Mucosa of gallbladder (tissue), 1 donor: ENCODE measurements at regions not wholly inside any gene's neighbourhood (a gene's known extent, or its start where the extent isn't known, plus 50 kb on each side); places are given as distances from the start of the nearest gene placed in this dataset.

ENCODE experiments used
- DNase-seq: peaks from one replicate; pipeline ENCODE4 v3.0.0-alpha.2; 2020; ENCODE audit warnings: low spot score
- donor health status: DM: no; HTN: no; CAD: no.

DNA sequence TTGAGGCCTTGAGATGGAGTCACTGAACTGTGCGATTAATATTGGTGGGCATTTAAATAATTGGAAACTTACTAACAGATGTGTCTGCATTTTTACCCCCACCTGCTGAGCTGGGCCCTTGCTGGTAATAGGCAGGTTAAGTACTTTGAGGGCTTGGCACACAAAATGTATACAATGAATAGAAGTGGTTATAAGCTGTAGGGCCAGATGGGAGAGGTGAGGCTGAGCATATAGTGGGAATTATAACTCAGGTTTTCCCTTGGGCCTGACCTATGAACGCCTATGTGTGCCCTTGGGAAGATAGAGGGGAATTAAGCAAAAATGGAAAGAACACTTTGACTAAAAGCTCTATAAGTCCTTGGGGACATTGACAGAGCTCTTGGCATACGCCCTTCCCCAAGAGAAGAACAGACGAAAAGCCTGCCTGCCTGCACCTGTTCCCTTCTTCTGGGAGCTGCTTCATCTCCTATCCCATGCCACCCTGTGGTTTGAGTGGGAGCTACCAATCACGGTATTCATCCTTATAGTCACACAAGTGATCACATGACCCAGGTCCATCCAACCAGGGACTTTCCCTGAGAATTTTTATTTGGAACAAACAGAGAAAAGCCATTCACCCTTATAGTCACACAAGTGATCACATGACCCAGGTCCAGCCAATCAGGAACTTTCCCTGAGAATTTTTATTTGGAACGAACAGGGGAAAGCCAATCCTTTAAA is 260.7 kb upstream of the CSF3R start:
- no peak for DNase-seq

DNA sequence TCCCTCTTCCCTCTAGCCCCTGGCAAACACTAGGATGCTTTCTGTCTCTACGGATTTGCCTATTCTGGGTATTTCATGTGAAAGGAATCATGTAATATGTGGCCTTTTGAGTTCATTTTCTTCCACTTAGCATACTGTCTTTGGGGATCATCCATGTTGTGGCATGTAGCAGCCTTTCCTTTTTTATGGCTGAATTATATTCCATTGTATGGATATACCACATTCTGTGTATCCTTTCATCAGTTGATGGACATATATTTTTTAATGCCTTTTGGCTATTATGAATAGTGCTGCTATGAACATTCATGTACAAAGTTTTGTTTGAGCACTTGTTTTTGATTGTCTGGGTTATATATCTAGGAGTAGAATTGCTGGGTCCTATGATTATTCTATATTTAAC is 258.4 kb upstream of the CSF3R start:
- no peak for DNase-seq

DNA sequence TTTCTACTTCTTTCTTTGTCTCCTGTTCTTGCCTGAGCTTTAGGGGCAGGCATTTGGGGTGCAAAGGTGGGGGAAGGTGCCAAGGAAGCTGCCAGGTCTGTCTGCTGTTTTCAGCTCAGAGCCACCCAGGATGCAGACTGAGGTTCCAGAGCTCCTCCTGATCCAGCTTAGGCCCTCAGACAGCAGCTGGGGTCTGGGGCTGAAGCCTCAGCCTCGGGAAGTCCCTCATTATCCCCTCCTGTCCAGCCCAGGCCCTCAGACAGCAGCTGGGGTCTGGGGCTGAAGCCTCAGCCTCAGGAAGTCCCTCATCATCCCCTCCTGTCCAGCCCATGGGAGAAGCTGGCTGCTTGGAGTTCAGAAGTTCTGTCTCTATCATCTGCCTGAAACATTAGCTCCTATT is 257.7 kb upstream of the CSF3R start:
- DNase-seq, result no peak

DNA sequence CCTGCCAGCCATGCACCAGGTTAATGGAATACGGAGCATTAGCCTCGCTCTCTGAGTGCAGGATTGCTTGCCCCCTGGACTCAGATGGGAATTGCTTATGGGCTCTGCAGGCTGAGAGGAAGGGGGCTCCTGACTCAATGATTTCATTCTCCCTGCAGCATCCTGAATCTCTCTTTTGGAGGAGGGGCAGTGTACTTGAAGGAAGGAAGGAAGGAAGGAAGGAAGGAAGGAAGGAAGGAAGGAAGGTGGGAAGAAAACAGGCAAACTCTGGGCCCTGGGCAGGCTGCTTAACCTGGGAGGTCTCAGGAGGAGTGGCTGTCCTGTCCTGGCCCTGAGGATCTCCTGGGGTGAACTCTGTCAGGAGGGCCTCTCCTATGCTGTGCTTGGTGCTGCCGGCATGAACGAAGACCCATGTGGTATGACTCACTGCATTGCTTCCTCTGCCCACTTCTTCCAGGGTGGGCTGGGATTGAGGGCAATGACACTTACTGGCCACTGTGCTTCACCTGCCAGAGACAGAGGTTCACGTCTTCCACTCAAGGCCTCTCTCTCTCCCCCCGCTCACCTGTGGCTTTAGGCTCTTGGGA is 257.1 kb upstream of the CSF3R start:
- DNase-seq, result no peak

DNA sequence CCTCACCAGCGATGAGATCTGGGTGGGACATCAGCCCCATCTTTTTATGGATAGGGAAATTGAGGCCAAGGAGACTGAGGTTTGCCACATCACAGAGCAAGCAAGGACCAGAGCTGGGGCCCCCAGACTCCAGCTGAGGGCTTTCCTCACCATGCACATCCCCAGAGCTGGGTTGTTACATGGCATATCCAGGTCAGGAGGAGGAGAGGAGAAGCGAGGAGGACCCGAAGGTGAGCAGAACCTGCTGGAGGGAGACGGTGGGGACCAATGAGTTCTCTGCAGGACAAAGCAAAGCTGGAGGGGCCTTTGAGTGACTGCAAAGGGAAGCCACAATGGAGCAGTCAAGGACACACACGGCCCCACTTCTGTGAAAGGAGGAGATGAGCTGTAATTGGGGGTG is 255.5 kb upstream of the CSF3R start:
- DNase-seq, result no peak

DNA sequence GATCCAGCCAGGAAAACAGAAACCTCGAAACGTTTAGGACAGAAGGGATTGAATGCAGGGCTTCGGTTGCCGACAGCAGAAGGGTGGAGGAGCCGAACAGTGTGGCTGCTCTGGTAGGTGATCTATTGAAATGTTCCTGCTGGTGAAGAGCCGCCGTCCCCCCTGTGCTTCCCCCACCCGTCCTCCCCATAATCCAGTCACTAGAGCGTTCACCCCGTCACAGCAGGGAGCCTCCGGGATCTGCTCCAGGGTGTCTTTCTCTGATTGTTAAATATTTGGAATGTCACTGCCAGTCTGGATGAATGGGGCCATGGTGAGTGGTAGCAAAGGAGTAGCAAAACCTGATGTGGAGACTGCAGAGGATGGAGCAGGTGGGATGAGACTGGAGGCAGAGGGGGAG is 255.1 kb upstream of the CSF3R start:
- DNase-seq, result no peak

DNA sequence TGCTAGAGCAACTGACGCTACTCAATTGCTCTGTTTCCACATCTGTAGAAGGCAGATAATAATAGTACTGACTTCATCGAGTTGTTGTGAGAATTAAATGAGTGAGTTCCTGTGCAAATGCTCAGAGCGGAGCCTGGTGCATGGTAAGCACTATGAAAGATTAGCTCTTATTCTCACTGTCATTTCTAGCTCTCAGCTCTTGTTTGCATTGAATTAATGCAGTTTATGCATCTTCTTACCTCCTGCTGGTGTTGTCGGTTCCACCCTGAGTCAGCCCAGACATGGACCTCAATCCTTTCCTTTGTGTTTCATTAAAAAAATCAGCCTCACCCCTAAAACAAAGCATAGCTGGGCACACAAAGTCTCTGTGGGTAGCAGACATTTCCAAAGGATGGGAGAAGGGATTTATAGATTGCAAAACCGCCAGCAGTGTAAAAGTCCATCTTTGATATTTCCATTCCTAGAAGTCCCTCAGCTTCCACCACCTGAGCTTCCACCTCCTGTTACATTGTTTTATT is 254.4 kb upstream of the CSF3R start:
- no peak for DNase-seq

DNA sequence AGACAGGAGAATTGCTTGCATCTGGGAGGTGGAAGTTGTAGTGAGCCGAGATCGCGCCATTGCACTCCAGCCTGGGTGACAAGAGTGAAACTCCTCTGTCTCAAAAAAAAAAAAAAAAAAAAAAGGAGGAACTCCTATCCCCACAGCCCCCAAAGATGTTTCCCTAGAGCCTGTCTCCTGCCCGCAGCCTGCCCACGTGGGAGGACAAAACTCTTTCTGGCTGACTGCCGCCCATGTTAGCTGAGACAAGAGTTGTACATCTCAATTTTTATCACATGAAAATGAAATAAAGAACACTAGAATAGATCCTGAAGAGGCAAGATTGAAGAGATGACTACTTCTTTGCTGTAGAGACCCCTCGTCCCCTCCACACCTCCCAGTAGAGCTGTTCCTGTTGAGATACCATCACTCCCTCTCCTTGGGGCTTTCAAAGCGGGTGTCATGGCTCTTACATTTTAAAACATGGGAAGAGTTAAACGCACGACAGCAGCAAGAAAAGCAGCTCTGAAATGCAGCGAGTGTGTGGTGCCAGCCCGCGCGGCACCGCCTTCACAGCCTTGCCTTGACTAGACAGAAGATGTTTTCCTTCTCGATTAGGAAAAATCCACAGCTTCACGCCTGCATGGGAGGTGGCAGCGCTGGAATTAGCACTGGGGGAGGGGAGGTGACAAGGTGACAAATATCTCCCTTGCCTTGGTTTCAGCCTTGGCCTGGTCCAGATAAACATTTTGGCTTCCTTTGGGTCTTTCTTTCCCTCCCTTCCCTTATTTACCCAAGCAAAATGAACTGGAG is 253.4 kb upstream of the CSF3R start:
- no peak for DNase-seq

DNA sequence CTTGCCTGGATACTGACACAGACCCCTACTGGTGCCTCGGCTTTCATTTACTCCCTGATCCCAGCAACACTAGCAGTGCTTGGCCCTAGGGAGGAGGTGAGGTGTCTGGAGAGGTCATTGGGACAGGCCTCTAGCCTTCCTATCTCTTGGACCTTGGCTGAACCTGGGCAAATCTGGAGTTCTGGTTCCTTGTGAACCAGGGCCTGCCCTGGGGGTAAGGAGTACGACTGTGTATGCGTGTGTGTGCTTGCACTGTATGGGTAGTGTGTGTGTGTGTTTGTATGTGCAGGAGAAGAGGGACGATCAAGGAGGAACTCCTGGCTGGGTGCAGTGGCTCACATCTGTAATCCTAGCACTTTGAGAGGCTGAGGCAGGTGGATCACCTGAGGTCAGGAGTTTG is 252.7 kb upstream of the CSF3R start:
- DNase-seq, result no peak

DNA sequence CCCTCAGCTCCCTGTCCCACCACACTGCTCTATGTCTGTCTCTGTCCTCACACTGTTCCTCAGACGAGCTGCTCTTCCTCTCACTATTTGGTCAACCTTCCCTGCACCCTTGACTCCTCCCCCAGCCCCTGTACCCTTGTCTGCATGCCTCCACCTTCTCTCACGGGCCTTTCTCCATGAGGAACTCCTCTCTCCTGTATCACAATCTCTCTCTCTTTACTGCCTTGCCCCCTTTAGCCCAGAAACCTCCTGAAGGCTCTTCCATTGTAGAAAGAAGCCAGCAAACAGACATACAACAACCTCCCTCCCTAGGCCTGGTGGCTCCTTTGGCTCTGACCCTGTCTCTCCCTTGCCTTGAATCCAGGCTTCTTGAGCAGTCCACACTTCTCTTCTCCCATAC is 251.6 kb upstream of the CSF3R start:
- no peak for DNase-seq

DNA sequence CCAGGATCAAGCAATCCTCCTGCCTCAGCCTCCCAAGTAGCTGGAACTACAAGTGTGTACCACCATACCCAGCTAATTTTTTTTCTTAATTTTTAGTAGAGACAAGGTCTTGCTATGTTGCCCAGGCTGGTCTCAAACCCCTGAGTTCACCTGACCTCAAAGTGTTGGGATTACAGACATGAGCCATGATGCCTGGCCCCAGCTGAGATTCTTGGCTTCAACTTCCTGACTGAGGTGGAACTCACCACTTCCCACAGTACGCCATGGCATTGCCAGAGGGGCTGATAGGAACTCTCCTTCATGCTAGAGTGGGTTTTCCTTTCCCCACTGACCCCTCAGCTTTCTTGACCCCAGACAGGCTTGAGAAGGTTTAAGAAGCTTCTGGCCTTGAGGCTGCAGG is 251.0 kb upstream of the CSF3R start:
- DNase-seq, result no peak

DNA sequence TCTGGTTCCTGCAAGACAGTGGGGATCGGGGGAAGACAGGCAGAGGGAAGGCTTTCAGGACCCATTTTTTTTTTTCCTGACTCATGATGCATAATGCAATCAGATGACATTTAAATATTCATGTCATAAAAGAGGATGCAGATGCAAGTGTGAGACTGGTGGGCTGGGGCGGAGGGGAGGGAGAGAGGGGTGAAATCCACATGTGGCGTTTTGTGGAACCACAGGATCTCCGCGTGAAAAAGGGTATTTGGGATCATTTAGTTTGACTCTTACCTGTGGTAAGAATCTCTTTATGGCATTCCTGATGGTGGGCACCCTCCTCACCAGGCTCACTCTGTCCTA is 249.3 kb upstream of the CSF3R start:
- no peak for DNase-seq

DNA sequence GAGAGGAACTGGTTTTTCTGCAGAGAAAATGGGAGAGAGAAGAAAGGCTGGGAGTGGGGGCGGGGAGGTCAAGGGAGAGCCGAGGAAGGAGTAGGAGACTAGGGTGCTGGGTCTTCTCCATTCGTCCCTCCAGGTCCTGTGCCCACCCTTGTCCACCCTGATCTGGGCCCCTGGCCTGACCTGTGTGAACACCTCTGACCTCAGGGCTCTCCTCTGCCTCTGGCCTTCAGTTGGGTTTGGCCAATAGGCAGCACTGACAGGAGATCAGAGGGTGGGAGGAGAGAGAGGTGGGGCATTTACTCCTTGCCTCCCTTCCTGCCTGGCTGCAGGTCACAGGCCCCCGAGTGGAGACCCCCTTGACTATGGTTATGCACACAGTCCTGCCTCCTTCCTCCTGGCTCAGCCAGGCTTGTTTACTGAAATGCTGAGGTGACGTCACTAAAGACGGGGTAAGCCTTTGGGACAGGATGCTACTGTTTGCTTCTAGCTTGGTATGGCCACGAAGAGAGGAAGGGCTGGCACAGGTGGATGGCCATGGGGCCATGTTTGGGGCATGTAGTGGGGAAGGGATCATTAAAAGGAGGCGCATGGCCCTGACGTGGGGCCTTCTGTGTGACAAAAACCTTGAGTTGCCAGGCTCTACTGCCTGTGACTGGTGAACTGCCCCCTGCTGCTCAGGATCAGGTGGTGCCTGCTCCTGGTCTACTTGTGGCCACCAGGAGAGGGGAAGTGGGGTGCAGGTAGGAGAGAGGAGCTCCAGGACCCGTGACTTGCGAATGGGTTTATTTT is 248.7 kb upstream of the CSF3R start:
- DNase-seq, result no peak

DNA sequence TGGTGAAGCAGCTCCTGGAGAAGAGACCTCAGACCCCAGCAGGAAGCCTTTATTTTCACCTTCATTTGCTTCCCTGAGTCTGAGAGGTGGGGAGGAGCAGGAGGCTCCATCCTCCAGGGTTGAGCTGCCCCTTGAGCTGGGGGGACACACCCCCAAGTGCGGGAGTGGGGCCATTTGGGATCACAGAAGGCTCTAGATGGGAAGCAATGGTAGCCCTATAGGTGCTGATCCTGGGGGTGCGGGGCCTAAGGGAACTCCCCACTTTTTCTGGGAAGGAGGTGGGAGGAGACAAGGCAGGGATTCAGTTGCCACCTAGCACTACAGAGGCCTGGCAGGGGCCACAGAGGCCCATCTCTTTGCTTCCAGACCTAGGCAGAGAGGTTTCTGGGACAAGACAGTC is 247.9 kb upstream of the CSF3R start:
- no peak for DNase-seq

DNA sequence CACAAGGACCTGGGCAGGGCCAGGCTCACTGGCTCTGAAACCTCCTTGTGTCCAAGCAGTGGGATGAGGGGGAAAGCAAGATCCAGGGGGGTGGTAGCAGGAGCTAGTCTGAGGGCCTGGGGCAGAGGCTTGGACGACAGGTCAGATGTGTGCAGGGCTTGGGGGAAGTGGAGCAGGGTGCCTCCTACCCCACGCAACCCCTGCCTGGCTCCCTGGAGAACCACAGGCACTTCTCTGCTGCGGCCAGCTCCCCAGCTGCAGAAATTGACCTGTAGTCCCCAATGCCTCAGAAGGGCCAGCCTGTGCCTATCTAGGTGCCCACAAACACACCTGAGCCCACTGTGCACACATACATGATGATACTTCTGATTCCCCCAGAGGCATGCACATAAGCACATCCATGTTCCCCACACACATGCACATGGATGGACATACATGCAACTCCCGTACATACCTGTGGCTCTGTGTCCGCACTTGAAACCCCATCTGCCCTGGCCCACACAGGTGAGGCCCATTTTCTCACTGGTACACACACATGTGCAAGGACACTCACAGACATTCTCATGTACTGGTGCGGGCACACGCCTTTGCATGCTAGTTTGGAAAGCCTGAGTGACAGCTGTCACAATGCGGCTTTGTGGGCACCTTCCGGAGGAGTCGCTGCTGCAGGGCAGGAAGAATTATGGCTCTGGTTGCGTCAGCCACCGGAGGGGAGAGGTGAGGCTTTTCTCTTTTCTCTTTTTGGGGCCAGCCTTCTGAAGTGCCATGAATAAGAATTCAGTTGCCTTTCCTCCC is 247.2 kb upstream of the CSF3R start:
- DNase-seq, result no peak

DNA sequence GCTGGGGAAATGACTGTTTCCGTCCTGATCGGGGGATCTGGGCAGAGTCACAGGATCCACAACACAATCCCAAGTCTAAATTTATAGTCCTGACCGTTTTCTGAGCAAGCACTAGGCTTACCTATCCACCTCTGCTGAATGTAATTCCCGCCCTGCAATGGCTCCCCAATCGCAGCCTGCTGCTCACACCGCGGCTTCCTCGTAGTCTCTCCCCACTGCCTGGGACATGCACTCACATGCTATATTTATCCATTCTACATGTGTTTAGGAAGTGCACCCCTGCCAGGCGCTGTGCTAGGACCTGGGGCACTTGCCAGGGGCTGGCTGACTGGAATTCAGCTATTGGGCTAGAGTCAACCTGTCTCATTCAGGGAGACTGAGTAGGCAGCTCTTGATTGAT is 246.6 kb upstream of the CSF3R start:
- DNase-seq, result no peak

DNA sequence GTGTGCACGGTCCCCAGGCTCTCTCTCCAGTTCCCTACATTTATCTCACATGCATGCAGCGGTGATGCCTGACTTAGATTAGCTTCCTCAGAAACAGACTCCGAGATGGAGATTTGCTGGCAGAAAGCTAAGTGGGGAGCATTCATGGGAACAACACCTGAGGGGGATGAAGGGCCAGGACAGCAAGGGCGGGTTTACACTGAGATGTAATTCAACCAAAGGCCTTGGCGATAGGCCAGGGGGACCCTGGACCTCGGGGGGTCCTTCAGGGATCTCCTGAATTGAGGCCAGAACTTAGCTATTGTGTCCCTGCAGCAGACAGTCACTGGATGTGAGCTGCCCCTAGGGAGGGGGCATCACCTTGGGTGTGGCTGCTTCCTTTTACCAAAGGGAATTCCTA is 246.1 kb upstream of the CSF3R start:
- DNase-seq, result no peak

DNA sequence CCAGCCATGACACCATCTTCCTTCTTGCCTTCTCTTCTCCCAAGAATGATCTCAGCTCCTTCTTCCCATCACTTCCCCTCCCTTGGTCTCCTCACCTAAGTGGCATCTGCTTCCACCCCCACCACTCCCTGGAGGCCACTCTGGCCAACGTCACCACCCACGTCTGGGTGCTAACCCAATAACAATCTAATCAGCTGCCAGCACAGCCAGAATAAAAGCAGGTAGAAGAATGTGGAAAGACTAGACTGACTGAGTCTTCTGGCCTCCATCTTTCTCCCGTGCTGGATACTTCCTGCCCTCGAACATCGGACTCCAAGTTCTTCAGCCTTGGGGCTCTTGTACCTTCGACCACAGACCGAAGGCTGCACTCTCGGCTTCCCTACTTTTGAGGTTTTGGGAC is 245.3 kb upstream of the CSF3R start:
- DNase-seq, result no peak

DNA sequence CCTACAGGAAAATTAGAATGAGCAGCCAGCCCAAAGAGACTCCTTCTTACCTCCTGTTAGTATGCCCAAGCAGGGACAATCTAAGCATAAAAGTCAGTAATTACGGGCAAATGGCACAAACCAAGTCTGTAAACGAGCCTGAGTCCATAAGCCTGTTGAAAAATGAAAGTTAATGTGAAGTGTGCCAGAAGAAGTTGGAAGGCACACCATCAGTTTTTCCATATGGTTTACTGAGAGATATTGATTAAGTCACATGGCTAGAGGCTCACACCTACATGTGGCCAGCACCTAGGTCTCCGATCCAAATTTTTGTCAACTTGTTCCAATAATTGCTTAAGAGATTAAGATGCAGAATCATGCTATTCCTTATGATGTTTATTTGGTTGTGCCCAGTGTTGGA is 242.4 kb upstream of the CSF3R start:
- no peak for DNase-seq

DNA sequence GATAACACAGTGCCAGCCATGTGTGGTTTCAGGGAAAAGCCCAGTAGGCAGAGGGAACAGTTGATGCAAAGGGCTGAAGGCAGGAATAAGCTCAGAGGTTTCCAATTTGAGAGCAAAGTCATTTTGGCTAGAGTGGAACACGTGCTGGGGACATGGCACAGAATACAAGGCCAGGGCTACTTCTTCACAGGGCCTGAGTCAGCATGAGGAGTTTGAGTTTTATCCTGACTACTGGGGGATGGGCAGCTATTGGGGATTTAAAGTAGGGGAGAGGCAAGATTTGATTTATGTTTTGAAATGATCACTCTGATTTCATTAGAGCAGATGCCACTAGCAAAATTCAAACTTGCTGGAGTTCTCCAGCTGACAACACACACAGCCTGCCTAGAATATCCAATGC is 241.1 kb upstream of the CSF3R start:
- DNase-seq, result no peak

DNA sequence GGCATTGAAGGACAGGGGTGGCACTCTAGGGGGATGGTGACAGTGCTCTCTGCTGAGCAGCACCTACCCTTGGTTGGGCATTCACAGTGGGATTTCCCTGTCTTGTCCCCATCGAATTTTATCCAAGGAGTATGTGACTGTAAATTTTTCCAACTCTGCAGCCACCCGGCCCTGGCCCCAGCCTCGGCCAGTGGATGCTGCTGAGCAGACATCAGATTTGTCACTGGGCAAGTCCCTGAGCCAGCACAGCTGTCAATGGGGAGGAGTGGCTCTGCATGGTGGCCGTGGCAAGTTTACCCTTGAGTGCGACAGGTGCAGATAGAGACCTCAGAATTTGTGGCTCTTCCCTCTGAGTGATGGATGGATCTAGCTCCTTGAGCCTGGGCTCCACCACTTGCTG is 240.2 kb upstream of the CSF3R start:
- no peak for DNase-seq

DNA sequence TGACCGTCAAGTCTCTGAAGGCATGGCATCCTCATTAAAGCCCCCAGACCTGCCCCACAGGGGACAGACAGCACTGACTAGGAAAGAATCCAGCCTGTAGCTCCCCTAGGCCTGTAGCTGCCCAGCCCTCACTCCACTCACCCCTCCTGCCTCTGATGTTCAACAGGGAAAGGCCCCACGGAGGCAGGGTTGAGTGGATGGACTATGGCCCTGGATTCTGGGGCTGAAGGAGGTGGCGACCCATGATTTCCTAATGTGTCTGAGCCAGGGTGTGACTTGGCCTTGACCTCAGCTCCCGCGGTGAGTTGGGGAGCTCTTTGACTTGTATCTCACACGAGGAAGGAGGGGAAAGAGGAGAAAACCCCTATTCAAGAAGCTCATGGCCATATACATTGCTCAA is 238.5 kb upstream of the CSF3R start:
- no peak for DNase-seq
